HepG2 (cell line): ENCODE measurements at regions not wholly inside any gene's neighbourhood (a gene's known extent, or its start where the extent isn't known, plus 50 kb on each side); places are given as distances from the start of the nearest gene placed in this dataset.

ENCODE experiments used
- ADNP ChIP-seq: sonication (generic); formaldehyde crosslinking; IDR thresholded peaks from 2 replicates; pipeline ENCODE4 v1.4.0; 2020; ENCODE audit warnings: missing genetic modification reagents
- ZFP82 ChIP-seq: sonication (generic); formaldehyde crosslinking; IDR thresholded peaks from 2 replicates; pipeline ENCODE4 v1.5.1; 2020; ENCODE audit warnings: mild to moderate bottlenecking, missing genetic modification reagents, borderline replicate concordance

- no peak for TF ChIP-seq ZFP82 (CRISPR knock-in tag)
- no peak for TF ChIP-seq ADNP (CRISPR knock-in tag)
These were observed 73.0 kb upstream of the MYLIP start for GRCh38 chr6:16055852-16056251.
